ACHN (cell line): ENCODE measurements at regions not wholly inside any gene's neighbourhood (a gene's known extent, or its start where the extent isn't known, plus 50 kb on each side); places are given as distances from the start of the nearest gene placed in this dataset.
"Not testable (repeated sequence)": the region's sequence is repeated elsewhere in the genome, so short reads cannot be mapped to it uniquely, and the experiment has no call there.

Experiments
- DNase-seq: peaks from one replicate; pipeline ENCODE4 v3.0.0-alpha.2; 2015
- in situ Hi-C: cut with HindIII; loops from 2 replicates; pipeline ENCODE4 v1.10.0; 2017; ENCODE audit warnings: low sequenced_read_pairs, low pct_ligation_motif_present, low pct_unique_long_range_greater_than_20kb

GRCh38 chr6:74902089-74902488, 303.8 kb downstream of the COL12A1 start:
- in situ Hi-C loops, result no loop called here
- no peak for DNase-seq

- in situ Hi-C loops, result no loop called here
- DNase-seq, result no peak
Observed at GRCh38 chr6:74901576-74901975, 304.3 kb downstream of the COL12A1 start.

GRCh38 chr6:74899416-74899815, 306.4 kb downstream of the COL12A1 start:
- in situ Hi-C loops, result no loop called here
- DNase-seq, result peak; percentile 14

- DNase-seq, result no peak
- in situ Hi-C loops, result no loop called here
Observed at GRCh38 chr6:74892091-74892490, 313.8 kb downstream of the COL12A1 start.

GRCh38 chr6:74891349-74891831, 314.5 kb downstream of the COL12A1 start:
- in situ Hi-C loops, result no loop called here
- DNase-seq, result no peak

- DNase-seq, result no peak
- in situ Hi-C loops, result no loop called here
Observed at GRCh38 chr6:74889635-74890034, 316.2 kb downstream of the COL12A1 start.

- DNase-seq, in situ Hi-C loops: not testable (repeated sequence)
Observed at GRCh38 chr6:74888741-74889140, 317.1 kb downstream of the COL12A1 start.

- in situ Hi-C loops, result no loop called here
- no peak for DNase-seq
Observed at GRCh38 chr6:74879976-74880375, 325.9 kb downstream of the COL12A1 start.

- no peak for DNase-seq
- in situ Hi-C loops, result no loop called here
Observed at GRCh38 chr6:74879234-74879633, 326.6 kb downstream of the COL12A1 start.

- no peak for DNase-seq
- in situ Hi-C loops, result no loop called here
Observed at GRCh38 chr6:74875193-74875592, 330.7 kb downstream of the COL12A1 start.

GRCh38 chr6:74872754-74873476, 332.9 kb downstream of the COL12A1 start:
- in situ Hi-C loops, result no loop called here
- no peak for DNase-seq

GRCh38 chr6:74871757-74872156, 334.1 kb downstream of the COL12A1 start:
- no peak for DNase-seq
- in situ Hi-C loops, result no loop called here

GRCh38 chr6:74870403-74870802, 335.4 kb downstream of the COL12A1 start:
- peak; percentile 0 for DNase-seq
- in situ Hi-C loops, result no loop called here

- in situ Hi-C loops, result no loop called here
- DNase-seq, result no peak
Observed at GRCh38 chr6:74867291-74867690, 338.6 kb downstream of the COL12A1 start.

GRCh38 chr6:74863968-74864367, 341.9 kb downstream of the COL12A1 start:
- in situ Hi-C loops, result no loop called here
- no peak for DNase-seq

- in situ Hi-C loops, result no loop called here
- DNase-seq, result no peak
Observed at GRCh38 chr6:74860456-74860855, 345.4 kb downstream of the COL12A1 start.

- in situ Hi-C loops, result no loop called here
- DNase-seq, result no peak
Observed at GRCh38 chr6:74857157-74857556, 348.7 kb downstream of the COL12A1 start.

GRCh38 chr6:74853991-74854390, 351.9 kb downstream of the COL12A1 start:
- in situ Hi-C loops, result no loop called here
- DNase-seq, result no peak

- DNase-seq, result no peak
- in situ Hi-C loops, result no loop called here
Observed at GRCh38 chr6:74851596-74851995, 354.3 kb downstream of the COL12A1 start.

- DNase-seq, result no peak
- in situ Hi-C loops, result no loop called here
Observed at GRCh38 chr6:74840953-74841352, 364.9 kb downstream of the COL12A1 start.
